GM18498 (cell line): ENCODE measurements at regions not wholly inside any gene's neighbourhood (a gene's known extent, or its start where the extent isn't known, plus 50 kb on each side); places are given as distances from the start of the nearest gene placed in this dataset.

Experiments
- ATAC-seq: cut with Tn5 transposase; IDR thresholded peaks from one replicate; pipeline ENCODE4 v1.9.1; 2021; ENCODE audit warnings: mild to moderate bottlenecking, moderate library complexity; ENCODE audit not compliant: unreplicated experiment

DNA sequence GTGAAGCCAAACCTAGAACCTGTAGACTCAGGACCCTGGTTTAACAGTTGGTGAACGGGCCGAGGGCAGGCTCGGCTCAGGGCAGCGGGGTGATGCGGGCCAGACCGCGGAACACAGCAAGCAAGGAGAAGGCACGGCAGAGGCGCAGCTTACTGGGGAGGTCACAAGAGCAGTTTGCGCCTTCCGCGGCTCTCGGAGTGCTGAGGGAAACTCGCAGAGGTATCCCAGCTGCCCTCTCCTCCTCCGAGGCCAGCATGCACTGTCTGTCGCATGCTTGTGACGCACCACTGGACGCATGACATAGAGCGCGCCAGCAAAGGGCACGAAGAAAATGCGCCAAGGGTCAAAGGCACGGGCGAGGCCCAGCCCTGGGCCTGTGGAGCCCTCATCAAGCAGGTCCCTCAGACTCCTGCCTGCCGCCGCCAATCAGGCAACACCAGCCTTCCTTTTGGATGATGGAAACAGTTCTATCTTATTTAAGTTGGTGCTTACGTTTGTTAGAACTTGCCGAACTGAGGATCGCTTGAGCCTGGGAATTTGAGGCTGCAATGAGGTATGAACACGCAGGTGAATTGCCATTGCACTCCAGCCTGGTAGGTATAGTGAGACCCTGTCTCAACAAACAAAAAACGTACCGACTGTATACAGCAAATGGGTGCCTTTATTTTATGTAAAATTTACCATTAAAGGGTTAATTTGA, 574.3 kb upstream of the GHITM start:
- no peak for ATAC-seq

DNA sequence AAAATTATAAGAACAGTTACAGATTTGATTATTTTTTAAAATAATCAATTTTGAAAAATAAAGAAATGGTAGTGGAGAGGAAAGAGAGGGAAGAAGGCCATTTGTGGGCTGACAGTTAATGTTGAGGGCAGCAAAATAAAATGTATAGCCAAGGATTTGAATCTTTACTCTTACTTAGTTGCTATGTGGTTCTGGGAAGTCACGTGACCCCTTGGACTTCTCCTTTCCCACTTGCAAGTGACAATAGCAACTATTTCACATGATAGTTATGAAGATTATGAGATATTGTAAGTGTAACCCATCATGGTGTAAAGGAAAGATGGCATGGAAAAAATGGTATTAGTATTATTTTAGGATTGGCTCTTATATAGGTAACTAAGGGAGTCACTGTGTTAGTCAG, 567.3 kb upstream of the GHITM start:
- ATAC-seq, result no peak

DNA sequence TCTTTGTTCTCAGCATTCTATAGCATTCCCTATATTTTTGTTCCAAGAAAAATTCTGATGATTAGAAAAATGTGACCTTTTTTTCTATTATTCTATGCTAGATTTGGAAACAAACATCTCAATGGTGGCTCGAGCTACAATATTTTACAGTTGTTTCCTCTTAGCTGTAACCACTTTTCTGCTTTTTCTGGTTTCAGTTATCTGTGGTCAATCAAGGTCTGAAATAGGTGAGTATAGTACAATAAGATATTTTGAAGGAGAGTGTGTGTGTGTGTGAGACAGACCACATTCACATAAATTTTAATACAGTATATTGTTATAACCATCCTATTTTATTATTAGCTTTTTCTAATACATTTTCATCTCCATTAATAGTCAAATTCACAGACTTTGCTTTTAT, 564.5 kb upstream of the GHITM start:
- peak; percentile 78 for ATAC-seq

GRCh38 chr10:83577421-83577820, 561.9 kb upstream of the GHITM start:
- ATAC-seq, result no peak

- ATAC-seq, result no peak
These were observed 558.8 kb upstream of the GHITM start for GRCh38 chr10:83580373-83581012.

GRCh38 chr10:83582407-83583095, 556.8 kb upstream of the GHITM start:
- ATAC-seq, result no peak

DNA sequence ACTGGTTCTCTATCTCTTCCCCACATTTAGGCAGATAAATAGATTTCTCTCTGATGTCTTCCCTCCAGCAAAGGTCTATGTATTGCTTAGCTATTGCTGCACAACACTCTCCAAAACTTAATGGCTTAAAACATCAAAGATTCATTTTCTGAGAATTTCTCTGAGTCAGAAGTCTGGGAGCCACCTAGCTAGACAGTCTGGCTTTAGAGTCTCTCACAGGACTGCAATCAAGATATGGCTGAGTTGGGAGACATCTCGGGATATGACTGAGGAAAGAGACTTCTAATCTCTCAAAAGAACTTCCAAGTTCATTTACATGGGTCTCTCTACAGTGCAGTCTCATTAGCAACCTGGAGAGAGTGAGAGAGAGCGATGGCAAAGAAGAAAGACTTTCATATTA, 553.6 kb upstream of the GHITM start:
- ATAC-seq, result no peak

GRCh38 chr10:83592337-83592935, 546.9 kb upstream of the GHITM start:
- no peak for ATAC-seq

GRCh38 chr10:83603708-83604107, 535.6 kb upstream of the GHITM start:
- ATAC-seq, result peak; percentile 99

DNA sequence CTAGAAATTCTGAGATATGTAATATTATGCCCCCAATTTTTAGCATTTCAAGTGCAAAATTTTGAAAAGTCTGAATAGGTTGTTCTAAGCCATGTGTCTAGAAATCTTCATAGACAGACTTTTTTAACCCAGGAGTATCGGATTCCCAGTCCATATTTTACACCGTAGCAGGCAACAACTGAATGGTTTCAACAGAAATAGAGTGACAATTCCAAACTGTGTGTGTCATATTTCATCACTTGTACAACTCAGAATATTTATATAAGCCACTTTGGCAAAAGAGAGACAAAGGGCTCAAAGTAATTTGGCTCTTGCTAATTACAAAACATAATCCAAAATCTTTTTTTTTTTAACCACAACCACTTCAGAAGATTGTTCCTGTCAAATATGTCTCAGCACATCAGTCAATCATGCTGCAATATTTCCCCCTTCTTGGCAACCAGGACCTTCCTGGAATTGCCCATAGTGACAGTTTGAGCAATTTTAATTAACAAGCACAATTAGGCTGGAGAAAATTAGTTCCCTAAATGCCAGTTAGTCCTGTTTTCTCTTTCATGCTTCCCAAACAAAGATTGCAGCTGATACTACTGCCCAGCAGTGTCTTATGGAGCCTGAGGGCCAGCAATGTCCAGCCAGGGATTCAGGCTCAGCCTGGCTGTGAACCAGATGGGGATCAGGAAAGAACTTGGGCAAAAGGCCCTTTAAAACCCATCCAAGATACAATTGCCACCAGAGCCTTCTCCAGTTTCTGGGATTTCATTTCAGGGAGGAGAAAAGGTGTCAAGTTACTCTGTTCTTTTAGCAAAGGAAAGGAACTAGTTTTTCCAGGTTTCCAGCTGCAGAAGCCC, 533.3 kb upstream of the GHITM start:
- no peak for ATAC-seq

DNA sequence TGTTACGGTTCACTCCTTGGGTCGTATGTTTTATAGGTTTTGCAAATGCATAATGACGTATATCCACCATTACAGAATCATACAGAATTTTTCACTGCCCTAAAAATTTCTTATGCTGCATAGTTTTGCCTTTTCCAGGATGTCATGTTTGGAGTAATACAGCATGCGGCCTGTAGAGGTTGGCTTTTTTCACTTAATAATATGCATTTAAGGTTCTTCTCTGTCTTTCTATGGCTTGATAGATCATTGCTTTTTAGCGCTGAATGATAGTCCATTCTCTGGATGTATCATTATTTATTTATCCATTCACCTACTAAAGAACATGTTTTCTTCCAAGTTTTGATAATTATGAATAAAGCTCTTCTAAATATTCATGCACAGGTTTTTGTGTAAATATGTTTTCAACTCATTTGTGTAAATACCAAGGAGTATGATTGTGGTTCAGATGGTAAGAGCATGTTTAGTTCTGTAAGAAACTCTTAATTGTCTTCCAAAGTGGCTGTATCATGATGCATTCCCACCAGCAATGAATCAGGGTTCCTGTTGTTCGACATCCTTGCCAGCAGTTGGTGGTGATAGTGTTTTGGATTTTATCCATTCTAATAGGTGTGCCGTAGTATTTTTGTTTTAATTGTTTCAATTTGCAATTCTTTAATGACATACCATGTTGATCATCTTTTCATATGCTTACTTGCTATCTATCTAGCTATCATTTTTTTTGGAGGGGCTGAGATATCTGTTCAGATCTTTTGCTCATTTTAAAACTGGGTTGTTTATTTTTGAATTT, 531.2 kb upstream of the GHITM start:
- no peak for ATAC-seq

GRCh38 chr10:83612050-83612449, 527.3 kb upstream of the GHITM start:
- no peak for ATAC-seq

DNA sequence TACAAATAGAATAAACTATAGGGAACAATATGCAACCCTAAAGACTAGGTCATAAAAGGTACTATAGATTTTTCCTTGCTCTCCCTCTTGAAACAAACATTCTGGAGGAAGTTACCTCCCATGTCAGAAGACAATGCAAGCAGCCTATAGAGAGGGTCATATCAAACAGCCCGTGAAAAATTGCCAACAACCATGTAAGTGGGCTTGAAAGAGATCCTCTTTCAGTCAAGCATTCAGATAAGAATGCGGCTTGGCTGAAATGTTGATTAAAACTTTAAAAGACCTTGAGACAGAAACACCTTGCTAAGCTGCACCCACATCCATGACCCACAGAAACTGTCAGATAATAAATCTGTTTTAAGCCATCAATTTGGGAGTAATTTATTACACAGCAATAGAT, 526.6 kb upstream of the GHITM start:
- ATAC-seq, result no peak

DNA sequence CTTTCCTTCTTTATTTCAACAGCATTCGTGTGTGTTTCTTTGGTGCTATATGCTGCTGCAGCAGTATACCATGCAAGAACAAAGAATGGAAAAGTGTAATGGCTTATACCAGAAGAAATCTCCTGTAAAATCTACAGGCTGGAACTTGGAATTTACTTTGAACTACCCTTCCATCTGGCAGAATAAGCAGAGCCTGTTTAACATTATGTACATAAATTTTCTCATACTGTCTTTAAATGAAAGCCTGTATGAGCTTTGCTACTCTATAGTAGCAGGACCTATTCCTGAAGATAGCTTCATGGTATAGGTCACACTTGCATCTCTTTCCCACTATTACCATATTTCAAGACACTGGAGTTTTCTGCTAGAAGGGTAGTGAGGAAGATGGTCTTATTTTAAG, 522.1 kb upstream of the GHITM start:
- no peak for ATAC-seq

DNA sequence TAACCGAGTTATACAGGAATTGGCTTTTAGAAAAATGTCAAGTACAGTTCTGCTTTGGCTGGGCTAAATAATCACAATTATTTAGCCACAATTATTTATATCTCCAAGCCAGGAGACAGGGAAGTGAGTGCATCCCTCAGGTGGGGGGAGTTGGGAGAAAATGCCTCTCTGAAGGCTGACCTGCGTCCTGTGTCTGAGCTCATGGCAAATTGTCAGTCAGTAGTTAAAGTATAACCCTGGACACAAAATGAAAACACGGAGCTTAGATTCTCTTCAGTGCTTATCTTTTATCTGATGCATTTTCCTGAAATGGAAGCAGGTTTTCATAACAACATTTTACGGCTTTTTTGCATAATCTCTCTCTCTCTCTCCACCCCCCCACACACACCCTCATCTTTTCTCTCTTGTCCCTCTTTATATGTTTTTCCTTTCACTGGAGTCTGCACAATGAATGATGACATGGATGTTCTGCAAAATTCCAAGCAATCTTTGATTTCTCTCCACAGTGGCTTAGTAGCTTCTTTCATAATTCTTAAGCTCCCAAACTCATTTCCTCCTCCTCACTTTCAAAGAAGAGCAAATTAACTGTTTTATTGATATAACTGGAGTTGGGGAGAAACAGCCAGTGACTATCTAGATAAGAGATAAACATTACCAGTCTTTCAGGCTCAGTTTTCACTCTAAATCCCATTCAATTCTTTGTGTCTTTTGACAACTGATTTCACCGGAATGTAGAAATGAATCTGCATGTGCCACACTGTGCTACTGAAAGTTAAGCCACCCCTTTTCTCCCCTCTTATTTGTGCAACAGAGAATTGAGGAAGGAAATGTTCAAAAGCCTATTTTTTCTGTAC, 521.4 kb upstream of the GHITM start:
- no peak for ATAC-seq

DNA sequence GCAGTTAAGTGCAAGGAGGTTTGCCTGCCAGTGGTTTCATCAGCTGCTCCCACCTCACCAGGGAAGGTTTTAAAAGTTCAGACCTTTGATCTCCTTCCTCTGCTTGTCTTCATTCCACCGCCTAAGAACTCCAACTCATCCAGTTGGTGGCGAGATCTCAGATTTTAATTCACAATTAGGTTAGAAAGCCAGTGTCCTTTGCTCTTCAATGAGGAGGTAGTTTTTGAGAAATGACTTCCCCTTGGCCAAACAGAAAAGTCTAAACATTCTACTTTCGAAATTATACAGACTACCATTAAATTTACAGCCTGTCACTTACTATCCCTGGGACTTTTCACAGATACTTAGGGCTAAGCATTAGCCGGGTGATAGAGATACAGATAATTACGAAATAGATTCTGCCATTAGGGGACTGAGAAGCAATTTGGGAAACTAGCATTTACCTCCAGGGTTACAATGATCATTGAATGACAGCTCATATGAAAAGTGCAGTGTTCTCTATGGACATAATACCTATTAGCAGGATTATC, 513.4 kb upstream of the GHITM start:
- no peak for ATAC-seq

GRCh38 chr10:83632701-83633100, 506.6 kb upstream of the GHITM start:
- ATAC-seq, result no peak

- ATAC-seq, result no peak
These were observed 505.8 kb upstream of the GHITM start for GRCh38 chr10:83633547-83633946.

DNA sequence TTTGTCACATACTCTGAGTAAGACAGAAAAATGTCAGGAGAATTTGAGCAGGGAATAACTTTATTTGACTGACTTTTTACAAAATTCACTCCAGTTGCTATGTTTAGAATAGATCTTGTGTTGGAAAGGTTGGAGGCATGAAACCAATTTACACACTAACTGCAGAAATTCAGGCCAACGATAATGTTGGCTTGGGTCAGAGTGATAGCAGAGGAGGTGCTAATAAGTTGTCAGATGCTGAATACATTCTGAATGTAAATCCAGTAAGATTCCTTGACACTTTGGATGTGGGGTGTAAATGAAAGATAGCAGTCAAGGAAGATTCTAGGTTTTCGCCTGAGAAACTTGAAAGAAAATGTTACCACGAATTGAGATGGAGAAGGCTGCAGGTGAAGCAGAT, 502.5 kb upstream of the GHITM start:
- no peak for ATAC-seq
